GM06990 (cell line): ENCODE measurements at regions not wholly inside any gene's neighbourhood (a gene's known extent, or its start where the extent isn't known, plus 50 kb on each side); places are given as distances from the start of the nearest gene placed in this dataset.

ENCODE experiments used
- DNase-seq: peaks from one replicate; pipeline ENCODE4 v3.0.0-alpha.2; 2011; ENCODE audit not compliant: insufficient read length; ENCODE audit errors: extremely low read depth
- H3K27me3 ChIP-seq: replicated peaks from 2 replicates; pipeline ENCODE4 v1.6.0; 2011; ENCODE audit warnings: low read length; ENCODE audit not compliant: control insufficient read depth, insufficient read depth
- H3K36me3 ChIP-seq: 2 replicates; pipeline ENCODE4 v1.5.1; 2011; ENCODE audit warnings: low read length; ENCODE audit not compliant: control insufficient read depth, insufficient read depth
- H3K4me3 ChIP-seq: replicated peaks from 2 replicates; pipeline ENCODE4 v1.5.1; 2011; ENCODE audit warnings: low read depth, mild to moderate bottlenecking, control low read depth, low read length
- TF ChIP-seq, protein P1 (sequence below): IDR thresholded peaks from 2 replicates; pipeline ENCODE4 v1.5.1; 2011; ENCODE audit warnings: low read length, control low read depth, mild to moderate bottlenecking, inconsistent platforms; ENCODE audit not compliant: insufficient read depth, poor library complexity, severe bottlenecking

DNA sequence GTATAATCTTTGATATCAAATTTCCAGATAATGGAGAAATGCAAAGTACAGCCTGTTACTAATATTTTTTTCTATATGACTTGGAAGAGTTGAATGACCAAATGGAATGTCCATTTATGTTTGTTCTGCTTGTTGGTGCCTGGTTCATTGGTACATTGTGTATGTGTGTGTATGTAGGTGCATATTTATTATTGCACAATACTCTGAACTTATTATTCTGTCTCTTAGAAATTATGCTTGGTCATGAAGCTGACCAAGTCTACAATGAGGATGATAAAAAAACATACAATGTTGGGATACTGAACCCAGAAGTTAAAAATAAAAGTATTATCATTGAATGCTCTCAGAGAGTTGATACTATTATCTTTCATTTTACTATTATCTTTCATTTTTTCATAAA is 706.3 kb downstream of the KCTD16 start:
- no peaks in the 10 kb centered on the region for H3K27me3 ChIP-seq
- DNase-seq = no peak
- no peaks in the 10 kb centered on the region for H3K36me3 ChIP-seq
- H3K4me3 ChIP-seq = no peak overlapping the region
- TF ChIP-seq, protein P1, sequence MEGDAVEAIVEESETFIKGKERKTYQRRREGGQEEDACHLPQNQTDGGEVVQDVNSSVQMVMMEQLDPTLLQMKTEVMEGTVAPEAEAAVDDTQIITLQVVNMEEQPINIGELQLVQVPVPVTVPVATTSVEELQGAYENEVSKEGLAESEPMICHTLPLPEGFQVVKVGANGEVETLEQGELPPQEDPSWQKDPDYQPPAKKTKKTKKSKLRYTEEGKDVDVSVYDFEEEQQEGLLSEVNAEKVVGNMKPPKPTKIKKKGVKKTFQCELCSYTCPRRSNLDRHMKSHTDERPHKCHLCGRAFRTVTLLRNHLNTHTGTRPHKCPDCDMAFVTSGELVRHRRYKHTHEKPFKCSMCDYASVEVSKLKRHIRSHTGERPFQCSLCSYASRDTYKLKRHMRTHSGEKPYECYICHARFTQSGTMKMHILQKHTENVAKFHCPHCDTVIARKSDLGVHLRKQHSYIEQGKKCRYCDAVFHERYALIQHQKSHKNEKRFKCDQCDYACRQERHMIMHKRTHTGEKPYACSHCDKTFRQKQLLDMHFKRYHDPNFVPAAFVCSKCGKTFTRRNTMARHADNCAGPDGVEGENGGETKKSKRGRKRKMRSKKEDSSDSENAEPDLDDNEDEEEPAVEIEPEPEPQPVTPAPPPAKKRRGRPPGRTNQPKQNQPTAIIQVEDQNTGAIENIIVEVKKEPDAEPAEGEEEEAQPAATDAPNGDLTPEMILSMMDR = no peak

DNA sequence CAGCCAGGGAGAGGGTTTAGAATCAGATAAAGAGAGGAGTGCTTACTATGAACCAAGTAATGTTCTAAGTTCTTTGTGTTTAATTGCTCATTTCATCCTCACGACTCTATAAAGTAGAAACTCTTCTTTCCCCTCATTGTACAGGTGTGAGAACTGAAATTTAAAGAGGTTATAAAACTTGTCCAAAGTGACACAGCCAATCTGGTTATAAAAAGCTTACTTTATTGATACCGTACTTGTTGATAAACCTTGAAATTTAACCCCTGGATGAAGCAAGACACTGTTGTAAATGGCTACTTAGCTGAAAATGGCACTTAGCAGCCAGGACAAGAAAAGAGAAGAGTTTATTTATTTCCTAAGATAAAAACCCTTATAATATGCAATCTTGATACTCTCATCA is 702.4 kb downstream of the KCTD16 start:
- TF ChIP-seq, protein P1 = no peak
- Histone ChIP-seq H3K4me3 (no peak overlapping the region), H3K36me3 (no peaks in the 10 kb centered on the region), H3K27me3 (no peaks in the 10 kb centered on the region)
- DNase-seq = no peak

DNA sequence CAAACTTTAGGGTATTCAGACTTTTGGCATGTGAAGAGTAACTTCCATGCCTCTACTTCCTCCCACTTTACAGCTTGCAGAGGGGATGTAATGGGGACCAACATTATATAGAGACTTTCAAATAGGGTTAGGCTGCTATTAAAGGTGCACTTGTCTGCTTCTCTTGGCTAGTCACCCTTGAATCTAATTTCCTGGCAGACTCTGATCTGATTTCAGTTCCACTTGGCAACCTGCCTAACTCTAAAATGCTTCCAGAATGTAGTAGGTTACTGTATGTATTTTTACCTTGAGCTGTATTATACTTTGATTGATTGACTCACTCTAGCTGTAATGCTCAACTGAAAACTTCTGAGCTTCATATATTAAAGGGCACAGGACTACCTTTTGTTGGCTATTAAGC is 693.4 kb downstream of the KCTD16 start:
- H3K27me3 ChIP-seq = no peaks in the 10 kb centered on the region
- no peaks in the 10 kb centered on the region for H3K36me3 ChIP-seq
- DNase-seq = no peak
- TF ChIP-seq, protein P1 = no peak
- no peak overlapping the region for H3K4me3 ChIP-seq

DNA sequence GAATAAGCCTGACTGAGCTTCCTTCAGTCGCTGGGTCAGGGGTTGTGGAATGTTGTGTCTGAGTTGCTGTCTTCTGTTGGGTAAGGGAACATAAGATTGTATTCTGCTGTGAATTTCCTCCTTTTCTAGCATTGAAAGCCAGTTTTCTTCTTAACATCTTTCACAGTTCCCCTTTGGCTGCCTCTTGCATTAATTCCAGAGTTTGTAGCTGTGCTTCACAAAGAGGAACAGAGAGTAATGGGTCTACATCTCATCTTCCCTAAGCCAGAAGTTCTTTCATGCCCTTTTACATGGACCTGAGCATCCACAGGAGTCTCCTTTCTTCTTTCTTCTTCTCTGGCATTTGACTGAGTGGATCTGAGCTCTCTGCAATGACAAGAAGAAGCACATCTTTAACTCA is 686.8 kb downstream of the KCTD16 start:
- TF ChIP-seq, protein P1 = no peak
- no peaks in the 10 kb centered on the region for H3K36me3 ChIP-seq
- H3K4me3 ChIP-seq = no peak overlapping the region
- DNase-seq = no peak
- H3K27me3 ChIP-seq = no peaks in the 10 kb centered on the region

DNA sequence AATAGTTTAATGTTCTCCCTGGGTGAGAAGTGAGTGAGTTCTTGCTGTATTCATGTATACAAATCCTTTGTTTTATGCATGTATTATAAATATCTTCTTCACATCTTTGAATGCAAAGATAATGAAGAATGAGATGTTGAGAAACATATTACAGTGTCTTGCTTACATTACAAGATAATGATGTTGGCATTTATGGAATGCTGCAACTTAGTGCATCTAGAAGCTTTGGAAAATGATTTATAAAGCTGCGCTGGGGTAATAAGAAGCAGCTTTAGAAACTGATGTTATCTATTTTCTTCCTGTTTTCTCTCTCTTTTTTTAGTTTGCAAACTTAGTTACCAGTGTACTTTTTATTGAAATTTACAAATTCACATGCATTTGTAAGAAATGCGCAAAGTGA is 673.4 kb downstream of the KCTD16 start:
- no peak for DNase-seq
- Histone ChIP-seq H3K4me3 (no peak overlapping the region), H3K36me3 (no peaks in the 10 kb centered on the region), H3K27me3 (no peaks in the 10 kb centered on the region)
- TF ChIP-seq, protein P1 = no peak

DNA sequence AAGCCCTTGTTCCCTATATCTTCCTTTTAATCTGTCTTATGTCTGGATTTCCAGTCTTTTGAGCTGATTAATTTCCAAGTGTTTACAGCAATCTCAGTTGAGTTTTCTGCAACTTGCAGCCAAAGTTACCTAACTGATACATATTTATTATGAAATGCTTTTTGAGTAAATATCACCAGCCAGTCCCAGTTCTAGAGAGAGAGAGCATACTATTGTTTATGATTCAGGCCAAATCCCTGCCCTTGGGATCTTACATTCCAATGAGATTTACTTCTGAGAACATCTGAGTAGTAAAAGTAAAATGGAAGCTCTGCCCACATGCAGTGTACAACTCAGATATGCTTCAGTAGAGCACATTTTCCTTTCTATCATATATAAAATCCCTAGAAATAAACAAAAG is 661.7 kb downstream of the KCTD16 start:
- no peak overlapping the region for H3K4me3 ChIP-seq
- TF ChIP-seq, protein P1 = no peak
- no peaks in the 10 kb centered on the region for H3K36me3 ChIP-seq
- no peak for DNase-seq
- no peaks in the 10 kb centered on the region for H3K27me3 ChIP-seq
